HAP-1 (cell line): ENCODE measurements at regions not wholly inside any gene's neighbourhood (a gene's known extent, or its start where the extent isn't known, plus 50 kb on each side); places are given as distances from the start of the nearest gene placed in this dataset.
"Not testable (repeated sequence)": the region's sequence is repeated elsewhere in the genome, so short reads cannot be mapped to it uniquely, and the experiment has no call there.

ENCODE experiments used
- DNase-seq, 2 experiments: peaks; one replicate each; pipeline ENCODE4 v3.0.0-alpha.2; 2016 to 2020; ENCODE audit warnings: low spot score in 2 of 2
- H3K27me3 ChIP-seq: fragments of 250-450 bp; sonication (Bioruptor Pico); 2 replicates; pipeline ENCODE4 v1.5.1; 2020; ENCODE audit warnings: low read depth, mild to moderate bottlenecking, moderate library complexity
- H3K36me3 ChIP-seq: fragments of 250-450 bp; sonication (Bioruptor Pico); replicated peaks from 2 replicates; pipeline ENCODE4 v1.5.1; 2020; ENCODE audit warnings: mild to moderate bottlenecking
- H3K4me1 ChIP-seq: fragments of 250-450 bp; sonication (Bioruptor Pico); 2 replicates; pipeline ENCODE4 v1.5.1; 2020; ENCODE audit warnings: mild to moderate bottlenecking
- H3K4me3 ChIP-seq: fragments of 250-450 bp; sonication (Bioruptor Pico); 2 replicates; pipeline ENCODE4 v1.5.1; 2020; ENCODE audit warnings: mild to moderate bottlenecking, moderate library complexity
- H3K9me3 ChIP-seq: fragments of 250-450 bp; sonication (Bioruptor Pico); 2 replicates; pipeline ENCODE4 v1.5.1; 2020; ENCODE audit warnings: mild to moderate bottlenecking, moderate library complexity
- in situ Hi-C: fragments of 300-500 bp; cut with MboI; formaldehyde crosslinking; loops from 3 replicates; pipeline ENCODE4 v1.14.3; 2020; ENCODE audit warnings: low sequenced_read_pairs, inconsistent platforms, mixed read lengths

DNA sequence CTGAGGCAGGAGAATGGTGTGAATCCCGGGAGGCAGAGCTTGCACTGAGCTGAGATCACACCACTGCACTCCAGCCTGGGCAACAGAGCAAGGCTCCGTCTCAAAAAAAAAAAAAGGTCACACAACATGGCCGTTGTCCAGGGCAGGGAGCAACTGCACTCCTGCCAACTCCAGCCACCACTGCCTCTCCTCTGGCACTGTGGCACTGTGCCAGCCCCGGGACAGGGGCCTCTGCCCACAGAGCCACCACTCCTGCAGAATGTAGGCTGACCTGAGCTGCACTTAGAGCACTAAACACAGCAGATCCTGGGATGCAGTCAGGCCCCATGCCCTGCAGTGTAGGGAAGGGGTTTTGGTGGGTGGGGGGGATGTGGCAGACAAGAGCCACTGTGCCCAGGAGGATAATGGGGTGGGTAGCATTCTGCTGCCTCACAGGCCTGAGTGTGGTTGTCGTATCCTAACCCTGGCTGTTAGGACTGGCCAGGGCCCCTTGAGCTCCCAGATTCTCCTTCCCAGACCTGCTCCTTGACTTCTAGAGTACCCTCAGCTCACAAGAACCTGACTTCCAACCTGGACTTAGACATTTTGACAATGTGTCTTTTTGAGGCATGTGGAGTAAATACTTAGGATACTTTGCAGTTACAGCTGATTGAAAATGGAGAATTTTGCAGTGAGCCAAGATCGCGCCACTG lies 69.4 kb upstream of the SH3RF3 start:
- DNase-seq = no peak
- Histone ChIP-seq H3K4me3 (no peak overlapping the region), H3K4me1 (no peaks in the 10 kb centered on the region), H3K27me3 (no peaks in the 10 kb centered on the region), H3K36me3 (no peaks in the 10 kb centered on the region), H3K9me3 (no peaks in the 10 kb centered on the region)
- in situ Hi-C loops = no loop called here

DNA sequence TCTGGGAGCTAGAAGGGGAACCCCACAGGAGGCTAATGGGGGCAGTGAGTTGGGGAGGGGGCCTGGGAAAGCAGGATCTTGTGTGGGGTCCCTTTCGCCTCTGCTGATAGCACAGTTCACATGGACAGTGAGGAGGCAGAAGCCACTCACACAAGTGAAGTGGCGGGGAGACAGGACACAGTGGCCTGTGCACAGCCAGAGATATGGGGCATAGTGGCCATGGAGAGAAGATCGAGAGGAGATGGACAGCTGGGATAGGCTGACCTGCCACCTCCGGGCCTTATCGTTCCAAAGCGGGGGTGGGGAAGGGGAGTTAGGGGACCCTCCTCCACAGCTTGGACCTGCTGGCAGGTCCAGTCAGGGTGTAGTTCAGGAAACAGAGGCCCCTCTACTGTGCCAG lies 69.8 kb upstream of the EDAR start:
- Histone ChIP-seq H3K4me3 (no peak overlapping the region), H3K4me1 (no peaks in the 10 kb centered on the region), H3K9me3 (no peaks in the 10 kb centered on the region), H3K36me3 (no peaks in the 10 kb centered on the region), H3K27me3 (no peaks in the 10 kb centered on the region)
- DNase-seq = no peak
- in situ Hi-C loops = no loop called here

DNA sequence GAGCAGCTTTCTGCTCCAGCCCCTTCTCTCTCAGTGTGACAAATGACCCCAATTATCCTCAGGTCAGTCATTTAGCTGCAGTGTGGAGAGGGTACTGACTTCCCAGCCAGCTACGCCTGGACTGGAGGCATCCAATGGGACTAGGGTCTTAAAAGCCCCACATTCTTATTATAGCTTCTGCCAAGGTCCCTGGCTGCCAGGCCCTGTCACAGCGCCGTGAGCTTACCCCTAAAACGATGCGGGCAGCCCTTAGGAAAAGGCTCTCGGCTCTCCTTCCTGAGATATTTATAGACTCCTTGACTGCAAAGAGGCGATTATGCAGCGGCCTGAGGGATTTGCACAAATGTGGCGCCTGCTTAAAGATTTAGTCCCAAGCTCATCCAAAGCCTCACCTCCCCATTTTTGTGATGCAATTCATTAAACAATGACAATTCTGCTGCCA lies 69.2 kb upstream of the EDAR start:
- peak in 1 of 2 experiments; percentile 34 for DNase-seq
- in situ Hi-C loops = no loop called here
- H3K4me3 ChIP-seq = no peak overlapping the region

DNA sequence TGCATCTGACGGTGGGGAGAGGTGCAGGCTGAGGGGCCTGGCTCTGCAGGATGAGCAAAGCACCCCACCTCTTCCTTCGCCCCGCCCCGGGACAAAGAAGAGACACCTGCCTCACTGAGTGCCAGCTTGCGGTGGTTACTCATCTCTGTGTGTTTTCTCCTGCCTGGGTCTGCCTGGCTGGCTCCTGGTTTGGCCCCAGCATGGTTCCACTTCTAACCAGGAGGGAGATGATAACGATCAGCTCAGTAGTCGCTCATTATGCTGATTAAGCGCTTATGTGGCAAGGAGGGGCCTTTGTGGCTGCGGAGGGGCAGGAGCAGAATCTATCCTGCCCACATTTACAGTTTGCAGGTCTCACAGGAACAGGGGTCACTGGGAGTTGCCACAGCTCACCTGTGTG lies 68.7 kb upstream of the EDAR start:
- Histone ChIP-seq H3K36me3 (no peaks in the 10 kb centered on the region), H3K9me3 (no peaks in the 10 kb centered on the region), H3K4me3 (no peak overlapping the region), H3K27me3 (no peaks in the 10 kb centered on the region), H3K4me1 (no peaks in the 10 kb centered on the region)
- in situ Hi-C loops = no loop called here
- no peak for DNase-seq

More for the DNA sequence above, 69.2 kb upstream of the EDAR start:
- Histone ChIP-seq H3K27me3 (no peaks in the 10 kb centered on the region), H3K9me3 (no peaks in the 10 kb centered on the region), H3K36me3 (no peaks in the 10 kb centered on the region), H3K4me1 (no peaks in the 10 kb centered on the region)

DNA sequence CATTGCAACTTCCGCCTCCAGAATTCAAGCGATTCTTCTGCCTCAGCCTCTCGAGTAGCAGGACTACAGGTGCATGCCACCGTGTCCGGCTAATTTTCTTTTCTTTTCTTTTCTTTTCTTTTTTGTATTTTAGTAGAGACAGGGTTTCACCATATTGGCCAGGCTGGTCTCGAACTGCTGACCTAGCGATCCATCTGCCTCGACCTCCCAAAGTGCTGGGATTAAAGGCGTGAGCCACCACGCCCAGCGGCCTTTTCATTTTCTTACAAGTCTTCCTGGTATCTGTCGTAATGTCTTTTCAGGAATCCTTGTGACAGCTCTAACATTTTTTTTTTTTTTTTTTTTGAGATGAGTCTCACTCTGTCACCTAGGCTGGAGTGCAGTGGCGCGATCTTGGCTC lies 66.4 kb upstream of the EDAR start:
- H3K36me3 ChIP-seq = no peaks in the 10 kb centered on the region

DNA sequence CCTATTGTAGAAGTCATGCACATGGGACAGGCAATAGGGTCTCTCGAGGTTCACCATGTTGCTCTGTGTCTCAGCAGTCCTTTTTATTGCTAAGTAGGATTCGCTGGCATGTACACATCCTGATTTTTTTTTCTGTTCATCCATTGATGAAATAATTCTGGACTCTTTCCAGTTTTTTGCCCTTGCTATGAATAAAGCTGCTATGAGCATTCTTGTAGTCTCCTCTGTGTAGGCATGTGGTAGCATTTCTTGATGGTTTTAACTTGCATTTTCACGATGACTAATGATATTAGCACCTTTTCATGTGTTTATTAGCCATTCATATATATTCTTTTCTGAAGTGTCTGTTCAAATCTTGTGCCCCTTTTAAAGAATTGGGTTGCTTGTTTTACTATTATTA lies 65.8 kb upstream of the EDAR start:
- in situ Hi-C loops = no loop called here
- no peaks in the 10 kb centered on the region for H3K36me3 ChIP-seq
- H3K4me3 ChIP-seq = no peak overlapping the region

More for the DNA sequence above, 66.4 kb upstream of the EDAR start:
- in situ Hi-C loops = no loop called here
- DNase-seq = no peak
- H3K4me3 ChIP-seq = no peak overlapping the region
- no peaks in the 10 kb centered on the region for H3K9me3 ChIP-seq
- no peaks in the 10 kb centered on the region for H3K4me1 ChIP-seq
- no peaks in the 10 kb centered on the region for H3K27me3 ChIP-seq

DNA sequence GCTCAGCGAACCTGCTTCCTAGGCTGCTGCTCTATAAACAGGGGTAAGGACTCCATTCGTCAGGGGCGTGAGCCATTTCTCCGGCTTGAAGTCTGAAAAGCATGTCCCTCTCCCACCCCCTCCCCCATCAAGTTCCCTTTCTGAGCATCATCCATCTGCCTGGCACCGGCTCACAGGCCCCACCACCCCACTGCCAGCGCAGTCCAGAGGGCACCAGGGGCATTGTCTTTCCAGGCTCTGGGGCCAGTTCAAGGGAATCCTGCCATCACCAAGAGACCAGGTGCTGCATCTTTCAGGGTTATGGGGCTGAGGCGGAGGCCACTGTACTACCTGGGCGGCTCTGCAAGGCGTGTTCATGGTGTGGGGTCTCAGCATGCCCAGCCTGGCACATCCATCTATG lies 64.7 kb upstream of the EDAR start:
- H3K4me1 ChIP-seq = no peaks in the 10 kb centered on the region
- H3K4me3 ChIP-seq = no peak overlapping the region
- H3K27me3 ChIP-seq = no peaks in the 10 kb centered on the region
- in situ Hi-C loops = no loop called here
- H3K9me3 ChIP-seq = no peaks in the 10 kb centered on the region
- no peaks in the 10 kb centered on the region for H3K36me3 ChIP-seq
- DNase-seq = no peak

More for the DNA sequence above, 65.8 kb upstream of the EDAR start:
- H3K4me1 ChIP-seq = no peaks in the 10 kb centered on the region
- DNase-seq = no peak
- H3K9me3 ChIP-seq = no peaks in the 10 kb centered on the region
- no peaks in the 10 kb centered on the region for H3K27me3 ChIP-seq

DNA sequence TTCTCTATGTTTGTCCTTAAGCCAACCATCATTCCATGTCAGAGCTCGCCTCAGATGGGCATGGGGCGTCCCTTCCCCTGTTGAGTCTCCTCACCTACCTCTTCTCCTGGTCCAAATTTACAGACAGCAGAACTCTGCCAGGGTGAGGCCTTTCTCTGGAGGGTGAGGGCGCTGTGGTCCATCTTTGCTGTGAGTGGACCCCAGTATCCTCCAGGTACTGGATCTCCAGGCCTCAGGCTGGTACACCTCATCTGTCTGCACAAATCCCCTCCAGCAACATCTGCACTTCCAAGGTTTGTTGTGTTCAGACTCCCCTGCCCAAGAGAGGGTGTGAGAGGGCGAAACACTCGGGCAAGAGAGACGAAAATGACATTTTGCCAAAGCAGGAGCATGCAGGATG lies 63.9 kb upstream of the EDAR start:
- in situ Hi-C loops = no loop called here
- H3K4me3 ChIP-seq = no peak overlapping the region
- no peak for DNase-seq
- no peaks in the 10 kb centered on the region for H3K27me3 ChIP-seq
- H3K4me1 ChIP-seq = no peaks in the 10 kb centered on the region
- H3K9me3 ChIP-seq = no peaks in the 10 kb centered on the region
- H3K36me3 ChIP-seq = no peaks in the 10 kb centered on the region

DNA sequence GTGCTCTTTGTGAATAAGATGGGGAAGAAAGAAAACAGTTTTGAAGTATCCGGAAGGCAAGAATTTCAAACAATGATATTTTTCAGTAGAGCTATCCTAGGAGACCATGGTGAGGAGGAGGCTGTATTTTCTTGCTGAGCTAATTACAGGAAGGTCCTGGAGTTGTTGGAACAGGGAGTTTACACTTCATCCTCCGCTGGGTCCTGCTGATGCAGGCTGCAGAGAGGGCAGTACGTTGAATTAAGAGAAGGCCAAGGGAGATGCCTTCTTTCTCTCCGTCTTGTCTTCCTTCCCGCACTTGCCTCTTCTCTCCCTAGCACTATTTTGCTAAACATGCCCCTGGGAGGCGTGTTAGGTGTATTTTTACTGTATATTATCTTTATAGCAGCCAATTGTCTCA lies 60.0 kb upstream of the EDAR start:
- Histone ChIP-seq H3K36me3 (no peaks in the 10 kb centered on the region), H3K4me1 (no peaks in the 10 kb centered on the region; the same call in 1 of the 2 replicates), H3K4me3 (no peak overlapping the region), H3K27me3 (no peaks in the 10 kb centered on the region), H3K9me3 (no peaks in the 10 kb centered on the region)
- in situ Hi-C loops = no loop called here
- no peak for DNase-seq

DNA sequence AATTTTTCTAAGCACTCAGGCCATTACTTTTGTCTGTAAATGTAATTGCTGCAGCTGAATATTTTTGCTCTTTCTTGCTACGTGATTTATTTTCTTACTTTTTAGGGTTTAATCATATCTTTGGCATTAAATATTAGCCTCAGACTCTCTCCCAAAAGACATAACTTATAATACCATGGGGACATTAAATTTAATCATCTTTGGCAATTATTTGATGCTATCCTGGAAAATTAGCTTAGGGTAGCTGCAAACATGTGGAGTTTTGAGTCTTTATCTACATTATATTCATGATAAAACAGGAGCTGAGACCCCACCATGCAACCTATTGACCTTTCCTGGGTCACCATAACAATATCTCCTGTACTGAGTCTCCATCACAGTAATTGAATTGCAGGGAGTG lies 59.1 kb upstream of the EDAR start:
- in situ Hi-C loops = no loop called here
- no peaks in the 10 kb centered on the region for H3K9me3 ChIP-seq
- no peaks in the 10 kb centered on the region; the same call in 1 of the 2 replicates for H3K4me1 ChIP-seq
- no peaks in the 10 kb centered on the region for H3K27me3 ChIP-seq
- no peak overlapping the region for H3K4me3 ChIP-seq
- no peaks in the 10 kb centered on the region for H3K36me3 ChIP-seq
- DNase-seq = no peak

DNA sequence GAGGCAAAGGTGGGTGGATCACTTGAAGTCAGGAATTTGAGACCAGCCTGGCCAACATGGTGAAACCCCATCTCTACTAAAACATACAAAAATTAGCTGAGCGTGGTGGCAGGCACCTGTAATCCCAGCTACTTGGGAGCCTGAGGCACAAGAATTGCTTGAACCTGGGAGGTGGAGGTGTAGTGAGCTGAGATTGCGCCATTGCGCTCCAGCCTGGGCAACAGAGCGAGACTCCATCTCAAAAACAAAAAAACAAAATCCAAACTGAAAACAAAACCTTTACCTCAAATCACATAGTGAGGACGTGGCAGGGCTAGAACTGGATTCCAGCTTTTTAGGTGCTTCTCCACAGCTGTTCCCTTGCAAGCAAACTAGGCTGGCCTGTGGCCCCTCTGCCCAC lies 58.5 kb upstream of the EDAR start:
- in situ Hi-C loops, H3K9me3 ChIP-seq, H3K27me3 ChIP-seq, DNase-seq, H3K36me3 ChIP-seq, H3K4me1 ChIP-seq, H3K4me3 ChIP-seq: not testable (repeated sequence)

DNA sequence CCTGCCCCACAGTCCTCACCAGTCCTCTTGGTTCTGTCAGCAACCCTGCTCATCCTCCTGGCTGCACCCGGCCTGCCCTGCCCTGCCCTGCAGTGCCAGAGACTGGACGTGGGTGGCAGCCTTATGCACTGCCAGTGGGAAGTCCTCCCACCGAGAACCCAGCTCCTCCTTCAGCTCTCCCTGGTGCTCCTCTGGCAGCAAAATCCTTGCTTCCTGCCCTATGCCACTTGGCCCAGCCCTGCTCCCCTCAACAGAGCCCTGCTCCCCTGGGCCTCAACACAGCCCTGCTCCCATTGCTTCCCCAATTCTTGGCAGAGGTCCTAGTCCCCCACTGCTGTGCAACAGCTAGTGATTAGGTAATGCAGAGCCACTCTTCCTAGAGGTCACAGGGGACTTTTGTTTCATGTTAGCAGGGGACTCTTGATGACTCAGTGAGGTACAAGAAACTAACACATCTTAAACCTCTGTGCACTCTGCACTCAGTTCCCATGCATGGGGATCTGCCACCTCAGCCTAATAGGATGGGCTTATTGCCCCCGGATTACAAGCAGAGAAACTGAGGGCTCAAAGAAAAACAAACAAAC lies 58.0 kb upstream of the EDAR start:
- DNase-seq = no peak
- no peaks in the 10 kb centered on the region for H3K36me3 ChIP-seq
- no peak overlapping the region for H3K4me3 ChIP-seq
- in situ Hi-C loops = no loop called here
- no peaks in the 10 kb centered on the region; the same call in 1 of the 2 replicates for H3K4me1 ChIP-seq
- no peaks in the 10 kb centered on the region for H3K9me3 ChIP-seq
- H3K27me3 ChIP-seq = no peaks in the 10 kb centered on the region

DNA sequence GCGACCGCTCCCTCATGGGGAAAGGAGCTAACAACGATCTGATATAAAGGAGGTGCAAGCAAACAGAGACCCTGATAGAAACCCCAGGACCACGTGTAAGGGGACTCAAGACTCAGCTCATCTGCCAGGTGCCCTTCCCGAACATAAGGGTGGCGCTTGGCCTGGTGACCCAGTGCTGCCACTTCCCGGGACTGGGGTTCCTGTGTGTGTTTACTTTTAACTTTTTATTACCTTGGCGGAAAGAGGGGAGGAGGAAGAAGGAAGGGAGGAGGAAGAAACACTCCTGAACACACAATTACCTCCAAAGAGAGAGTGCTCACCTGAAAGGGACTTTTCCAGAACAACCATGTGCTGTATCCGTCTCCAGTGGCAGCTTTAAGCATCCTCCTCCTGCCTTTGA lies 56.5 kb upstream of the EDAR start:
- no peaks in the 10 kb centered on the region; the same call in 1 of the 2 replicates for H3K4me1 ChIP-seq
- no peak overlapping the region for H3K4me3 ChIP-seq
- in situ Hi-C loops = no loop called here
- H3K27me3 ChIP-seq = no peaks in the 10 kb centered on the region
- H3K36me3 ChIP-seq = no peaks in the 10 kb centered on the region
- no peak for DNase-seq
- no peaks in the 10 kb centered on the region for H3K9me3 ChIP-seq

DNA sequence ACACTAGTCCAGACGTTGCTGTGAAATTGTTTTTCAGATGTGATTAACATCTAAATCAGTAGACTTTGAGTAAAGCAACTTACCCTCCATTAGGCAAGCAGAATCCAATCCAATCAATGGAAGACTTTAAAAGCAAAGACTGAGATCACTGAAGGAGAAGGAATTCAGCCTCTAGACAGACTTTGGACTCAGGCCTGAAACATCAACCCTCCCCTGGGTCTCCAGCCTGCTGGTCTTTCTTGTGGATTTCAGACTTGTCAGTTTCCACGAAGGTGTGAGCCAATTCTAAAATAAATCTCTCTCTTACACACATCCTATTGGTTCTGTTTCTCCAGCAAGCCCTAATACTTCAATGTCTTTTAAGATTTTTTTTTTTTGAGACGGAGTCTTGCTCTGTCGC lies 50.0 kb upstream of the EDAR start:
- Histone ChIP-seq H3K27me3 (peaks cover 3% of the 10 kb centered on the region; the same call in 1 of the 2 replicates), H3K36me3 (no peaks in the 10 kb centered on the region), H3K4me1 (no peaks in the 10 kb centered on the region), H3K4me3 (no peak overlapping the region), H3K9me3 (no peaks in the 10 kb centered on the region)
- in situ Hi-C loops = no loop called here
- no peak for DNase-seq
